GM21515 (cell line): ENCODE measurements at regions not wholly inside any gene's neighbourhood (a gene's known extent, or its start where the extent isn't known, plus 50 kb on each side); places are given as distances from the start of the nearest gene placed in this dataset.

Experiments used
- ATAC-seq: cut with Tn5 transposase; IDR thresholded peaks from one replicate; pipeline ENCODE4 v1.9.1; 2021; ENCODE audit not compliant: unreplicated experiment

DNA sequence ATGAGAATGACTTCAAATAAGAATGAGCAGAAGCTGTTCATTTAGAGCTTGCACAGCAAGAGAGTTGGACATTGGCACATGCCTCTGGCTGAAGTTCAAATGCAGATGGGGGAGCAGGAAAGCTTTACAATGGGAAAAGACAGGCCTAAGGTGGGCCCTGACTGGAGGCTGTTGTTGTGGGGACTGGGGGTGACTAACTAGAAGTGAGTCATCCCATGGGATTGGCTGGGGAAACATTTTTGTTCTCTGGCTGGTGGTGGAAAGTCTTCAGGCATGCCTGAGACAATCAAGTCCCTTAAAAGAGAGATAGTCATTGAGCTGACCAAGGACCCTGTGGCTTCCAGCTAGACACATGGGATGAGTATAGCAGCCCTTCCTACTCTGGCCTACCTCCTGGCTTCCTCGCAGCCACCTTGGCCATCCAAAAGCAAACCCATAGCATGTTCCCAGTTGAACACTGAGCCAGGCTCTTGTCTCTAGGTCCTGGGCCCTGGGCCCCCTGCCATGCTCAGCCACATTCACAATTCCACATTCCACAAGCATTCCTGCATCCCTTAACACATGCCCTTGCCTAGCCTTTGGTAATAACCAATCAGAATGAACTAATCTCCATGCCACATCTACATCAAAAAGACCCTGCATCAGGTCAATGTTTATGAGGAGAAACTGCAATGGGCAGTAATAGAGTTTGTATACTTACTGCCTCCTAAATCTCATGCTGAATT lies 873.4 kb downstream of the NLGN4Y start:
- ATAC-seq = no peak

DNA sequence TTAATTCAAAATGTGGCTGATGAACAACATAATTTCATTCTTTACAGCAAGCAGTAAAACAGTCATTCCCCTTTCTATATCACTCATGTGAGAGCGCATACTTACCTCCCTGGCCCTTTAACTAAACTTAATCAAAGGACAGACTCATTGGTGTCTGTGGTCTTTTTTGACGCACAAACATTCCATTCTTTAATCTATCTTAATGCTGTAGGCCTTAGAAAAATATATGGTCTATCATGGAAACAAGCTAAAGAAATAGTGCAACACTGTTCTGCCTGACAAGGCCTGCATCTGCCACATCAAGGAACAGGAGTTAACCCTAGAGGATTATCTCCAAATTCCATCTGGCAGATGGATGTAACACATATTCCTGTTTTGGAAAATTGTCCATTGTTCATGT lies 878.1 kb downstream of the NLGN4Y start:
- no peak for ATAC-seq

DNA sequence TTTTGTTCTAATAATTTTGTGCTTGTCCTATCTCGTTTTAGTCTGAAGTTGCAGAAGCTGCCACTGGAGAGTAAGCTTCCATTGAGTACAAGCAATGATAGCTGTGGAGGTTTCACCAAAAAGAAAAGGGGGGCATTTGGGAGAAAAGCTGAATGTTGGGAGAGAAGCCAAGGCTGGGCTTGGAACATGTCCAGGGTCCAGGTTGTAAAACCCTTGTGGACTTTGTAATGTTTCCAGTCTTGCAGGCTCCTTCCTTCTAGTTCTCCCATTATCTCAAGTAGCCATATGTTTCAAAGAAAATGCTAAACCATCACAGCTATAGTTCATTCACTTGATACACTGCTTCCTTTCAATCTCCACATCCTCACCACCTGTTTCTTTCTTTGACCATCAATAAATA lies 880.2 kb downstream of the NLGN4Y start:
- no peak for ATAC-seq

- no peak for ATAC-seq
Measured at GRCh38 chrY:15415165-15415564, 890.8 kb downstream of the NLGN4Y start.

GRCh38 chrY:15418613-15419012 lies 894.3 kb downstream of the NLGN4Y start:
- ATAC-seq = no peak

GRCh38 chrY:15424665-15425132 lies 900.4 kb downstream of the NLGN4Y start:
- peak; percentile 85 for ATAC-seq

DNA sequence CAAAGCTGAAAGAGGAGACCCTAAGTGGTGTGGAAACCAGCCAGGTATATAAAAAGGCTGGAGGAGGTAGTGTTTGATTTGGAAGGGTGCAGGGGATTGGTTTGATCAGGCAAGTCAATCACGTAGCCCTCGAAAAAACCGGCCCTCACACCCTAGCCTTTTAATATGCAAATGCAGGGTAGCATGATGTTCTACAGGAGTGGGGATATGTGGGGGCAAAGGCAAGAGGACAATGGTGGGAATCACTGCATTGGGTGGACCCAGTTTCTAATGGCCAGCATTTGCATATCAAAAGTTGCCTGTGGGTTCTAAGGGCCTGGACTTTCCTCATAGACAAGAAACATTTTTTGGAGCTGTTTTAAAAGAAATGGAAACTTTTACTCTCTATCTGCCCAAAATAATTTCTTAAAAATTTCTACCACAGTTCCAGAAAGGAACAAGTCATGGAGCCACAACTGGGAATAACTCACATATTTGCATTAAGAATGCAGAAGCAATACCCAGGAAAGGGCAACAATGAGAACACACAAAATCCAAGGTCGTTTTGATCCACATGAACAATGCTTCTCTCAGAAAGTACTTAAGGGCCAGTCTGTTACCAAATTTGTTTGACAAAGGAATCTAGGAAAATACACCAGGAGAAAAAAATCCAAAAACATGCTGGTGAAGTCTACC lies 915.8 kb downstream of the NLGN4Y start:
- no peak for ATAC-seq

DNA sequence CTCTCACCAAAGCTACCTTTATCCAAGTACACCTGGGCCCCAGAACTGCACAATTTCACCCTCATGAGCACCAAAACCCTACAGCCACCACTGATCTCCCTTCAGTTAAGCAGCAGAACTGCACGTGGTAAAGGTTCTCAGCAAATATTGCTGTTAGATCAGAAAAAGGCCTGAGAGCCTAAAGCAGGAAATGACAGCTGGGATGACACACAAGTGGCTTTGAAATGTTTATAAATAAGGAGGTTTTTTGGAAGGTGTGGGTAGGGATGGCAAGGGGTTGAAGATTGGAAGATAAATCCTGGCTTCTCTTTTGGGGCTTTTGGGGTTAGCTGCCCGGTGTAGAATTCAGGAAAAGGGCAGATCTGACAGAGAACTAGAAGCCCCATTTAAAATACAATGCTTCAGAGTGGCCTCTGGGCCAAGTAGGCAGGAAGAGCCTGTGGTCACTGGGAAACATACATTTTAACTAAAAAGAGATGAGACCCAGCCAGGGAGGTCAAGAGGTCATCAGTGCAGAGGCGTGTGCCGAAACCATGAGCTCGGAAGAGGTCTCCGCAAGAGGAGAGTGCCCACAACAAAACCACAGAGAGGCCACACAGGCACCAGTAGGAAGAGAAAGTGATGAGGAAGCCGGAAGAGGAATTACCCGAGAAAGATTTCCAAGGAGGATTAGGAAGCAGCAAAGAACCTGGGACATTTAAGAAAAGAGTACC lies 916.5 kb downstream of the NLGN4Y start:
- ATAC-seq = no peak

- ATAC-seq = no peak
Measured at GRCh38 chrY:15441878-15442277, 917.5 kb downstream of the NLGN4Y start.

DNA sequence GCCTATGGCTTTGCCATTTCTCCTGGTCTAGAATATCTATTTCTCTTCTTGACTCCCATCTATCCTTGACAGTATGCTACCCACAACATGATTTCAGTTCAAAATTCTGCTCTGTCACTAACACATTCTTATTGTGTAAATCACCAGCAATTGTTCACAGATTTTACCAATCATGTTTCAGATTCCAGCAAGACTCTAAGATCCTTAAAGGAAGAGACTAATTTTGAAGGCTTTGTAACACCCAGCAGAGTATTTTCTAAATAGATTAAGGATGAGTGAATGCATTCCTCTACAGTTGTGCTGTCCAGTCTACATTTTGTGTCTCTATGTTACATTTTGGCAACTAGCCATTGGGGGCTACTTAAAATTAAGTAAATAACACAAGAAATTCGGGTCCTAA lies 921.5 kb downstream of the NLGN4Y start:
- ATAC-seq = no peak

DNA sequence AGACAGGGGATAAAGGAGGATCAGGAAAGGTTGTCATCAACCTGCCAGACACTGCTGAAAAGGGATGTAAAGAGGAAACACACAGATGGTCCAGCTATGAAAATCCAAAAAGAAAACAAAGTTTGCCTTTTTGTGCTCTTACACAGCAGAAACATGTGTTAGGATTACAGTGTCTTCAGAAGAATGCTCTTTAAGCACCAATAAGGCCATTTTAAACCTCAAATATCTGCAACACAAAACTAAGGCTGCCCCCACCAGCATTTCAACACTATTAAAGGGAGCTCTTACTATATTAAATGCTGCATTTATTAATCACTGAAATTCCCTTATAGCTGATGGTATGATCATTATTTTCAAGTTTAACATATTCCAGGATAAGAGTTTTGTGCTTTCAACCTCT lies 922.5 kb downstream of the NLGN4Y start:
- no peak for ATAC-seq

DNA sequence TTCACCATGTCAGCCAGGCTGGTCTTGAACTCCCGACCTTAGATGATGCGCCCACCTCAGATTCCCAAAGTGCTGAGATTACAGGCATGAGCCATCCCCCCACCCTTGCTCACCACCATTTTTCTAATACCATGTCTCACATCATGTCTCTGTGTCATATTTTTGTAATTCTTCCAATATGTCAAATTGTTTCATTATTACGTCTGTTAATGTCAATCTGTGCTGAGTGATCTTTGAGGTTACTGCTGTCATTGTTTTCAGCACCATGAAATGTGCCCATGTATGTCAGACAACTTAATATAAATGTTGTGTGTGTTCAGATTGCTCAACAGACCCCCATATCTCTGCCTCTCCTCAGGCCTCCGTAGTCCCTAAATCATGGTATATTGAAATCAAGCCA lies 923.6 kb downstream of the NLGN4Y start:
- ATAC-seq = no peak

DNA sequence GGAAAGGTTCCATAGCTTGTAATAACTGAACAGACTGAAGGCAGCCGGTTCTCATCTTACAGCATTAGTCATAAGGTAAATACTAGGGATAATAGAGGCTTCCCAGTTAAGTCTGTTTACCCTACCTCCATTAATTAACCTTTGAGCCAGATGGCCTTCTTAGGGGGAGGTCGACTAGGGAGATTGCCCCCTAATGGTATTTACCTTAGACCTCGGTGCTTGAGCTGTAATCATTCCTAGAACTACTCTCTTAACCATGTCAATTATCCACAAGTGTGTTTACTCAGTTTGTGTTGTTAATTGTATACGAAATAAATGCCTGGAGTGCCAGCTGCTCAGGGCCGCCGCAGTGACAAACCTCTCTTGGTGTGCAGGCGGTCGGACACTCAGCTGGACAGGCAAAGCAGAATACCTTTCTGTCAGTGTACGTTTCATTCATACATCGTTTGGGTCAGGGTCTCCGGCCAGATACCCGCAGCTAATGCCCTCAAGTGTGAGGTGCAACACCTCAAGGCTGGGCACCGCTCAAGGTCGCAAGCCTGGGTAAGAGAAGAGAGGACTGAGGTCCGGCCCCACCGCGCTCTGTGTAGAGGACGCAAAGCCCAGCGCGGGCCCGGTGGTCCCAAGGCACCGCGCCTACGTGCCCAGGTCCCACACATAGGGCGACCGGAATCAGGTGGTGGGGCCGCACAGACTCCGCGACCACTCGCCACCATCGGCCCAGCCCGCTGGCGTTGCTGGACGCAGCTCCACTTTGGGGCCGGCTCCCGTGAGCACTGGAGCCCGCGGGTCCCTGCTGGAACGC lies 931.0 kb downstream of the NLGN4Y start:
- ATAC-seq = peak; percentile 19

DNA sequence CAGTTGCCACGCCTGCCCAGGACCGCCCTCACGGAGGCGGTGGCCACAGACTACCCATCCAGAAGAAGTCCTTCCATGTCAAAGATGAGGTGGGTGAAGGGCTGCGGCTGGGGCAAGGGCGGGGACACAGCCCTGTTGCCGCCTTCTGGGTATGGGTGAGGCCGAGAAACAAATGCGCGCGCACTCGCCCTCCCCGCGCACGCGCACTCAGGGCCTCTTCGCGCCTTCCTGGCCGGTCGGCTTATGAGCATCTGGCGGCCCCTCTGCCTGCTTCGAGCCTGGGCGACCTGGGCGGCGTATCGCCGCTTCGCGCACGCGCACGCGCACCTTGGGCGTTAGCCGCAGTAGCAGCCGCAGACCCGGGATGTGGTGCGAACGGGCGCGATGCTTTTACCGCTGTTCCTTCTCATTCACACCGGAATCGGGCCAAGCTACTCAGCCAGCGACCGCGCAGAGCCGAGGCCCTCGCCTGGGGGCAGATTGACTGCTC lies 931.7 kb downstream of the NLGN4Y start:
- peak; percentile 71 for ATAC-seq

DNA sequence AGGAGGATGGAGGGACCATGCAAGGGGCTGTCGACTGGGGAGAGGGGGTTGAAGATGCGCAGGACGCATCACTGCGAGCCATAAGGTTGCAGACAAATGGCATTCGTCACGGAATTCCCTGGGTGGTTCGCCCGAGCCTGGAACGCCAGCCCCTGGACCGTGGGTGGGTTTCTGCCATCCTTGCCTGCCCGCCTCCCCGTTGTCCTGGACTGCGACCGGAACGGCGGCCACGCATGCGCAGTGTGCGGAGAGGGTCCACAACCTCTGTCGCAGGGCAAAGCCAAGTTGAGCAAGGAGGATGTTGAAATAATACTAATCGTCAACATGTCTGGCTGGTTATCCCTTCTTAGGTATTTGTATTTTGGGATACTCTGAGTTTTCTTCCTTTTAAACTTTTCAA lies 932.2 kb downstream of the NLGN4Y start:
- no peak for ATAC-seq

GRCh38 chrY:15457682-15458081 lies 933.4 kb downstream of the NLGN4Y start:
- ATAC-seq = no peak

DNA sequence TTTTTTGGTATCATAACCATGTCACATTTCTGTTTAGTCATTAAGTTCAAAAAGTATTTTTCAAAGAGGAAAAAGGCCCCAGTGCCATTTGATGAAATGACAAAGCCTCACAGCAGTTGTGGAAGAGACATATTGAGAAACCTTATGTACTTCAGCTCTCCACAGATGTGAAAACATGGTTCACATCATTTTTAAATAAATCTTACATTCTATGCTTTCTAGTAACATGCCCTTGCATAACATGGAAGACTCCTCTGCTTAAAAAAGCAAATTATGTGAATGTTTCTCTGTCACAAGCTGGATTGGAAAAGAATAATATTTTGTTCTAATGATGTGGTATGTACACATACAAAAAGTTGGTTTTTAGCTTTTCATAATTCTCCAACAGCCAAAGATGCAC lies 934.1 kb downstream of the NLGN4Y start:
- no peak for ATAC-seq

- ATAC-seq = no peak
Measured at GRCh38 chrY:15465880-15466279, 941.6 kb downstream of the NLGN4Y start.

DNA sequence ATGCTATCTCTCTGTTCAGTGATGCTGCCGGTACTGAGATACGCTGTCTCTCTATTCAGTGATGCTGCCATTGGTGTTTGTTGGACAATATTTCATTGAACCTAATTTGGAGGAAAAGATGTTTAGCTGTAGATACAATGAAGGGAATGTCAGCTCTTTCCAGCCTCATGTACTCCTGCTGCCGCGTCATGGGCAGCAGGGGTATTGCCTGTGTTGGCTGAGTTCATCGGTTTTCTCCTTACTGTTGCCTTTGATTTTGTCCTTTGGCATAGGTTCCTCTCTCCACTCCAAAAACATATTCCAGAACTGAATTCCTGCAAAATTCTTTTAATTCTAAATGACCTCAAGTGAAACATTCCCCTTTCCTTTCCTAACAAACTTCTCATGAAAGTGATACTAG lies 942.6 kb downstream of the NLGN4Y start:
- ATAC-seq = no peak

GRCh38 chrY:15468091-15468490 lies 943.8 kb downstream of the NLGN4Y start:
- no peak for ATAC-seq

DNA sequence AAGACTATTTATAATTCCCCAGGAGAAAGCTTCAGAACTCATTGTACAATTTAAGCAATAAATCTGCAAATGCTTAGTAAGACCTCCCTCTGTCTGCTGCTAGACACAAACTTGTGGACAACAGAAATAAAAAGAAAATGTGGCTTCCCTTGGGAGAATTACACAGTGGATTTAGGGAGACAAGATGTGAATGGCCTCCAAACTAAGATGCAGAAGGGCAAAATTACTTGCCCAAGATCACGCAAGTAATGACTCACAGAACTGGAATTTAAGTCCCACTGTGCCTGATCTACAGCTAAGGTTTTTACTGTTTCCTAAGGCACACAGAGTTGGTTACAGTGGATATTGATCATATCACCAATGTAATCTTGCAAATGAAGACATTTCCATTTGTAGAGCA lies 947.0 kb downstream of the NLGN4Y start:
- no peak for ATAC-seq
